HG03025 (cell line): ENCODE measurements at regions not wholly inside any gene's neighbourhood (a gene's known extent, or its start where the extent isn't known, plus 50 kb on each side); places are given as distances from the start of the nearest gene placed in this dataset.
"Not testable (repeated sequence)": the region's sequence is repeated elsewhere in the genome, so short reads cannot be mapped to it uniquely, and the experiment has no call there.

Experiments
- ATAC-seq: cut with Tn5 transposase; IDR thresholded peaks from one replicate; pipeline ENCODE4 v1.9.1; 2021; ENCODE audit warnings: mild to moderate bottlenecking, moderate library complexity; ENCODE audit not compliant: unreplicated experiment, low FRiP score

GRCh38 chr10:61063034-61063433 lies 119.0 kb upstream of the RHOBTB1 start:
- ATAC-seq = no peak

- no peak for ATAC-seq
Observed at GRCh38 chr10:61061923-61062504, 118.0 kb upstream of the RHOBTB1 start.

GRCh38 chr10:61059636-61060035 lies 115.7 kb upstream of the RHOBTB1 start:
- no peak for ATAC-seq

- no peak for ATAC-seq
Observed at GRCh38 chr10:61052469-61053205, 108.7 kb upstream of the RHOBTB1 start.

GRCh38 chr10:61051344-61051743 lies 107.4 kb upstream of the RHOBTB1 start:
- no peak for ATAC-seq

GRCh38 chr10:61050120-61050745 lies 106.2 kb upstream of the RHOBTB1 start:
- no peak for ATAC-seq

GRCh38 chr10:61049386-61049785 lies 105.4 kb upstream of the RHOBTB1 start:
- no peak for ATAC-seq

GRCh38 chr10:61047788-61048560 lies 104.0 kb upstream of the RHOBTB1 start:
- ATAC-seq = no peak

- no peak for ATAC-seq
Observed at GRCh38 chr10:61047081-61047480, 103.1 kb upstream of the RHOBTB1 start.

- ATAC-seq = not testable (repeated sequence)
Observed at GRCh38 chr10:61045480-61045879, 101.5 kb upstream of the RHOBTB1 start.

GRCh38 chr10:61042533-61042932 lies 98.5 kb upstream of the RHOBTB1 start:
- no peak for ATAC-seq

GRCh38 chr10:61040399-61041016 lies 96.5 kb upstream of the RHOBTB1 start:
- ATAC-seq = no peak

GRCh38 chr10:61039868-61040267 lies 95.9 kb upstream of the RHOBTB1 start:
- no peak for ATAC-seq

- not testable (repeated sequence) for ATAC-seq
Observed at GRCh38 chr10:61037261-61037830, 93.4 kb upstream of the RHOBTB1 start.

- ATAC-seq = not testable (repeated sequence)
Observed at GRCh38 chr10:61036148-61036547, 92.2 kb upstream of the RHOBTB1 start.

GRCh38 chr10:61031341-61031740 lies 87.4 kb upstream of the RHOBTB1 start:
- no peak for ATAC-seq

- ATAC-seq = no peak
Observed at GRCh38 chr10:61029411-61029810, 85.4 kb upstream of the RHOBTB1 start.

- ATAC-seq = no peak
Observed at GRCh38 chr10:61028861-61029361, 84.9 kb upstream of the RHOBTB1 start.

- no peak for ATAC-seq
Observed at GRCh38 chr10:61024856-61025201, 80.8 kb upstream of the RHOBTB1 start.

GRCh38 chr10:61024151-61024855 lies 80.3 kb upstream of the RHOBTB1 start:
- no peak for ATAC-seq
